K562 (cell line): ENCODE measurements at regions not wholly inside any gene's neighbourhood (a gene's known extent, or its start where the extent isn't known, plus 50 kb on each side); places are given as distances from the start of the nearest gene placed in this dataset.

Experiments used
- ATAC-seq: fragments of 200-7000 bp; cut with Tn5 transposase; 3 replicates; pipeline ENCODE4 v1.9.1; 2020; ENCODE audit warnings: moderate library complexity
- BruUV-seq: library from RNA; stranded (reverse); fragments of 400-500 nt; replicated peaks from 2 replicates; lab custom pipeline; 2021; lab: Mats Ljungman, UMichigan
- CTCF ChIA-PET: fragments of 300-600 bp; formaldehyde crosslinking; extraction: SDS; loops from one replicate; lab custom pipeline; 2021; ENCODE audit warnings: low intra/inter-chr PET ratio; lab: Yijun Ruan, JAX
- POLR2A ChIA-PET: fragments of 300-600, 350-650 bp; sonication (Branson Sonifier 250); formaldehyde crosslinking; extraction: SDS; loops from one replicate; lab custom pipeline; 2021; ENCODE audit warnings: antibody characterized with exemption, inconsistent platforms; lab: Yijun Ruan, JAX
- DNase-seq, 4 experiments: peaks; one replicate each; pipeline versions ENCODE4 v3.0.0 to v3.0.0-alpha.2; 2011 to 2018; ENCODE audit warnings: low spot score in 3 of 4, mixed read lengths in 3 of 4; ENCODE audit errors: extremely low read depth in 1 of 4
- FAIRE-seq: peaks from 2 replicates; lab custom pipeline; 2011; peaks lifted over from hg19 to GRCh38; lab: Jason Lieb, UNC
- H2AFZ ChIP-seq: 2 replicates; pipeline ENCODE4 v1.6.0; 2011; ENCODE audit warnings: low read depth, low read length, control low read depth, inconsistent platforms
- H3K27ac ChIP-seq: fragments of 200-600 bp; 3 replicates; pipeline ENCODE4 v1.8.0; 2011; ENCODE audit warnings: low read depth, mild to moderate bottlenecking, control low read depth, inconsistent platforms, low read length, moderate library complexity, mixed read lengths; ENCODE audit errors: extremely low read depth
- H3K27me3 ChIP-seq, 2 experiments: fragments of 300-600 bp in 1 of 2; 2 replicates in 1 of 2; 3 replicates in 1 of 2; pipeline versions ENCODE4 v1.6.0 to v1.8.0; 2011; ENCODE audit warnings: inconsistent platforms in 2 of 2, low read length in 2 of 2, mild to moderate bottlenecking in 1 of 2, mixed read lengths in 1 of 2, moderate library complexity in 1 of 2; ENCODE audit not compliant: control insufficient read depth in 2 of 2, insufficient read depth in 2 of 2
- H3K36me3 ChIP-seq: fragments of 300-600 bp; 3 replicates; pipeline ENCODE4 v1.8.0; 2011; ENCODE audit warnings: mild to moderate bottlenecking, low read length, inconsistent platforms; ENCODE audit not compliant: control insufficient read depth, insufficient read depth
- H3K4me1 ChIP-seq, 2 experiments: fragments of 200-600 bp in 1 of 2; replicated peaks in 1 of 2; 2 replicates in 1 of 2; 3 replicates in 1 of 2; pipeline versions ENCODE4 v1.5.1 to v1.8.0; 2011; ENCODE audit warnings: inconsistent platforms in 2 of 2, low read length in 2 of 2, mild to moderate bottlenecking in 1 of 2, mixed read lengths in 1 of 2, moderate library complexity in 1 of 2; ENCODE audit not compliant: control insufficient read depth in 2 of 2, insufficient read depth in 2 of 2
- H3K4me2 ChIP-seq: 2 replicates; pipeline ENCODE4 v1.6.1; 2011; ENCODE audit warnings: low read length, control low read depth, inconsistent platforms, mixed read lengths; ENCODE audit not compliant: insufficient read depth
- H3K4me3 ChIP-seq: fragments of 200-600 bp; sonication (generic), shearing (Covaris generic); 2 replicates; pipeline ENCODE4 v1.5.1; 2016; ENCODE audit warnings: control low read depth, inconsistent platforms
- H3K79me2 ChIP-seq: fragments of 200-600 bp; 3 replicates; pipeline ENCODE4 v1.8.0; 2011; ENCODE audit warnings: low read length, inconsistent platforms; ENCODE audit not compliant: control insufficient read depth, insufficient read depth
- H3K9ac ChIP-seq, 2 experiments: 2 replicates each; pipeline versions ENCODE4 v1.6.0 to v1.6.1; 2011; ENCODE audit warnings: low read depth in 2 of 2, low read length in 2 of 2, control low read depth in 1 of 2, inconsistent platforms in 1 of 2, mild to moderate bottlenecking in 1 of 2, mixed read lengths in 1 of 2; ENCODE audit not compliant: insufficient read depth in 1 of 2
- H3K9me1 ChIP-seq: one replicate; pipeline ENCODE4 v1.6.0; 2011; ENCODE audit warnings: inconsistent platforms, mild to moderate bottlenecking, low read length, moderate library complexity; ENCODE audit not compliant: control insufficient read depth, insufficient read depth
- H3K9me3 ChIP-seq: replicated peaks from 2 replicates; pipeline ENCODE4 v1.5.1; 2011; ENCODE audit warnings: low read depth, low read length, inconsistent platforms; ENCODE audit not compliant: control insufficient read depth, insufficient read depth
- H4K20me1 ChIP-seq: replicated peaks from 2 replicates; pipeline ENCODE4 v1.6.1; 2011; ENCODE audit warnings: low read length, inconsistent platforms, mixed read lengths; ENCODE audit not compliant: control insufficient read depth, insufficient read depth
- KDM5B ChIP-seq: fragments of 200-600 bp; sonication (generic); IDR thresholded peaks from 2 replicates; pipeline ENCODE4 v1.6.1; 2012; ENCODE audit warnings: low read depth, mild to moderate bottlenecking, moderate library complexity, low read length, control low read depth, inconsistent platforms; ENCODE audit not compliant: insufficient replicate concordance
- L3MBTL2 ChIP-seq: fragments of 450-650 bp; IDR thresholded peaks from 2 replicates; pipeline ENCODE4 v1.6.1; 2016; ENCODE audit warnings: mild to moderate bottlenecking, moderate library complexity
- MGA ChIP-seq: fragments of 450-650 bp; IDR thresholded peaks from 2 replicates; pipeline ENCODE4 v1.6.1; 2016; ENCODE audit warnings: mild to moderate bottlenecking, moderate library complexity
- PPARD ChIP-seq: fragments of 250-450 bp; sonication (Bioruptor Pico); IDR thresholded peaks from 2 replicates; pipeline ENCODE4 v1.8.0; 2022; ENCODE audit warnings: inconsistent platforms, mild to moderate bottlenecking, moderate library complexity
- PRMT5 ChIP-seq: sonication (generic); formaldehyde crosslinking; IDR thresholded peaks from 2 replicates; pipeline ENCODE4 v1.5.0; 2020; ENCODE audit warnings: missing genetic modification reagents
- ZFX ChIP-seq: sonication (generic); formaldehyde crosslinking; IDR thresholded peaks from 2 replicates; pipeline ENCODE4 v1.8.0; 2022; ENCODE audit warnings: mild to moderate bottlenecking, missing genetic modification reagents, moderate library complexity
- ZNF165 ChIP-seq: fragments of 250-450 bp; sonication (Bioruptor Pico); IDR thresholded peaks from 2 replicates; pipeline ENCODE4 v1.4.0; 2020; ENCODE audit warnings: borderline replicate concordance
- ZNF316 ChIP-seq: fragments of 450-650 bp; IDR thresholded peaks from 2 replicates; pipeline ENCODE4 v1.6.1; 2016
- WGBS: fragments of 100-300 bp; shearing (Covaris generic); methylation state at CpG from one replicate; pipeline ENCODE4 v1.1.6; 2016; ENCODE audit warnings: low coverage, mixed read lengths; ENCODE audit not compliant: insufficient coverage; ENCODE audit errors: missing lambda C conversion rate; 5-methylcytosine and 5-hydroxymethylcytosine counted together
- in situ Hi-C: fragments of 300-500 bp; cut with MboI; formaldehyde crosslinking; loops from 4 replicates; pipeline ENCODE4 v1.15.0; 2018; ENCODE audit warnings: inconsistent platforms, mixed read lengths
- intact Hi-C: fragments of 100-400 bp; cut with micrococcal nuclease; formaldehyde crosslinking; loops from 2 replicates; pipeline ENCODE4 v1.14.2; 2022
- TF ChIP-seq, protein P1 (sequence below), 3 experiments: IDR thresholded peaks in 2 of 3; conservative IDR thresholded peaks in 1 of 3; 2 replicates each; pipeline ENCODE4 v1.5.1; 2011 to 2012; ENCODE audit warnings: low read length in 3 of 3, mild to moderate bottlenecking in 3 of 3, control low read depth in 2 of 3, improper control_type of control experiment in 1 of 3, inconsistent platforms in 1 of 3, low read depth in 1 of 3, mixed read lengths in 1 of 3, moderate library complexity in 1 of 3; ENCODE audit not compliant: insufficient read depth in 2 of 3

DNA sequence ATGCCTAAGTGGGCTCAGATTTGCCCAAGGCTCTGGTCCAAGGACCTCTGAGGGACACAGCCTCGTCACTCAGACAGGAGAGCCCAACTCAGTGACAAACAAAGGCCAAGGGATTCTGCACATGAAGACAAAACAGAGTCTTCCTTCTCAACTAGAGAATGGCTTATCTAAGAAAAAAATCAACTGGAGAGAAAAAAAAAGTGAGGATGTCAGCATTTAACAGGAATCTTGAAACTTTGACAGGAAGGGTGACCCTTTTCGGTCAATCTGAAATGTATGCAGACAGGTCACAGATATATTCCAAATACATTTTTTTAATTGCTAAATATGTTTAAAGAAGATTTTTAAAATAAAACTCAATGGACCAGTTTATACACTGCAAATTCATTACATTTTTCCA lies 154.5 kb downstream of the ETS2 start (continued):
- TF ChIP-seq, protein P1, sequence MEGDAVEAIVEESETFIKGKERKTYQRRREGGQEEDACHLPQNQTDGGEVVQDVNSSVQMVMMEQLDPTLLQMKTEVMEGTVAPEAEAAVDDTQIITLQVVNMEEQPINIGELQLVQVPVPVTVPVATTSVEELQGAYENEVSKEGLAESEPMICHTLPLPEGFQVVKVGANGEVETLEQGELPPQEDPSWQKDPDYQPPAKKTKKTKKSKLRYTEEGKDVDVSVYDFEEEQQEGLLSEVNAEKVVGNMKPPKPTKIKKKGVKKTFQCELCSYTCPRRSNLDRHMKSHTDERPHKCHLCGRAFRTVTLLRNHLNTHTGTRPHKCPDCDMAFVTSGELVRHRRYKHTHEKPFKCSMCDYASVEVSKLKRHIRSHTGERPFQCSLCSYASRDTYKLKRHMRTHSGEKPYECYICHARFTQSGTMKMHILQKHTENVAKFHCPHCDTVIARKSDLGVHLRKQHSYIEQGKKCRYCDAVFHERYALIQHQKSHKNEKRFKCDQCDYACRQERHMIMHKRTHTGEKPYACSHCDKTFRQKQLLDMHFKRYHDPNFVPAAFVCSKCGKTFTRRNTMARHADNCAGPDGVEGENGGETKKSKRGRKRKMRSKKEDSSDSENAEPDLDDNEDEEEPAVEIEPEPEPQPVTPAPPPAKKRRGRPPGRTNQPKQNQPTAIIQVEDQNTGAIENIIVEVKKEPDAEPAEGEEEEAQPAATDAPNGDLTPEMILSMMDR (IDR thresholded peaks at IDR 0.05 in 2 of 3, conservative IDR thresholded peaks at IDR 0.05 in 1 of 3; ENCODE audit: insufficient read depth in 2 of 3, low read depth in 1 of 3, low read length in 3 of 3): no peak
- TF ChIP-seq ZNF316 (peak; percentile 69), PPARD (no peak), ZNF165 (CRISPR knock-in tag) (no peak), KDM5B (no peak)

GRCh38 chr21:38959692-38960061 lies 153.9 kb downstream of the ETS2 start:
- intact Hi-C loops (no loop called here), in situ Hi-C loops (no loop called here)
- peak overlapping the region; percentile 23; the same call in 1 of the 2 replicates for H3K4me2 ChIP-seq
- ATAC-seq (no peak), DNase-seq (no peak), FAIRE-seq (no peak)
- ChIA-PET CTCF (no interaction called here), POLR2A (no interaction called here)
- peaks cover 0 to 10% of the 10 kb centered on the region in 2 experiments; a peak in 2 of 5 replicates for H3K27me3 ChIP-seq
- no peaks in the 10 kb centered on the region for H3K79me2 ChIP-seq
- H3K9ac ChIP-seq: no peak overlapping the region
- no peaks in the 10 kb centered on the region for H3K9me1 ChIP-seq
- 56% methylated on average over 6 of the region's 6 CpGs for WGBS
- peaks cover 3 to 49% of the 10 kb centered on the region in 2 experiments; a peak in 4 of 5 replicates for H3K4me1 ChIP-seq
- H3K9me3 ChIP-seq: no peaks in the 10 kb centered on the region
- H3K27ac ChIP-seq: peak overlapping the region; percentile 53; the same call in 1 of the 3 replicates
- H3K4me3 ChIP-seq: no peak overlapping the region
- H3K36me3 ChIP-seq: no peaks in the 10 kb centered on the region
- no TSS peak for BruUV-seq
- H2AFZ ChIP-seq: peak overlapping the region; percentile 36; the same call in 1 of the 2 replicates
- H4K20me1 ChIP-seq: no peaks in the 10 kb centered on the region
- TF ChIP-seq ZFX (CRISPR knock-in tag) (0 out of 2 replicates have a peak, but pooled peaks have one; percentile 1), L3MBTL2 (peak; percentile 52), PRMT5 (CRISPR knock-in tag) (no peak), MGA (peak; percentile 51)
